SKM-1 treated with dmso at 0.1 percent for 144 hours (cell line): ENCODE measurements at regions not wholly inside any gene's neighbourhood (a gene's known extent, or its start where the extent isn't known, plus 50 kb on each side); places are given as distances from the start of the nearest gene placed in this dataset.
"Not testable (repeated sequence)": the region's sequence is repeated elsewhere in the genome, so short reads cannot be mapped to it uniquely, and the experiment has no call there.

Experiments used
- DNase-seq: peaks from one replicate; lab custom pipeline; 2025; ENCODE audit not compliant: unreplicated experiment; lab: John Stamatoyannopoulos, UW

GRCh38 chr13:33340631-33341030 lies 55.1 kb upstream of the STARD13 start:
- DNase-seq, result no peak

GRCh38 chr13:33341861-33342452 lies 56.4 kb upstream of the STARD13 start:
- DNase-seq, result no peak

DNA sequence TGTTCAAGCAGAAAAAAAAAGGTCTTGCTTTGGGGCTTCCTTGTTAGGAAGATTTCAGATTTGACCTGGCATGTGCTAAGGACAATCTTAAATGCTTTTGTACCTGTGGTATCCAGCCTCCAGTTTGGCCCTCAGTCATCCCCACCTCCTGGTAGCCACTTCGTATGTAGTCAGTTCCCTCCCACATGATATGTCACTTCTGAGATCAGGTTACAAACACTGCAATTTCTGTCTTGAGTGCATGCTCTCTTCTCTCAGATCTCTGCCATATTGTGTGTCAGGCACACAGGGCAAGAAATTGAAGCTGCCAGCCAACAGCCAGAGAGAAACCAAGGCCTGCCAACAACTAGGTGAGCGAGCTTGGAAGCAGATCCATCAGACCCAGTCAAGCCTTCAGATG lies 60.3 kb upstream of the STARD13 start:
- DNase-seq, result no peak

- no peak for DNase-seq
Measured at GRCh38 chr13:33347861-33348260, 62.3 kb upstream of the STARD13 start.

DNA sequence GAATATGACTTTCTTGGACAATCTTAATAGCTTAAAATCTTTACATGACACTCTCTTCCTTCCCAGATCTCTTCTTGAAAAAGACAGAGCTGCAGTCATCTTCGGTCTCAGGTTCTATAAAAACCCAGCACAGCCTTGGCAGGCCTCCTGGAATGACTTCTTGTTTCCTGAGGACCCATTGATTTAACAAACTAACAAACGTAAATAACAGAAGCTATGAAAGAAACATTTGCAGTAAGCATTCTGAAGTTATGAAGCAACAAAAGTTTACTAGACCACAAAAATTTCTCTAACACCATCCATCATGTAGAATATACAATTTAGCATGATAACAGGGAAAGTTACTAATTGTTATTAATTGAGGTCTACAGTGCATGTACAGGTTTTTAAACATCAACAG lies 62.8 kb upstream of the STARD13 start:
- no peak for DNase-seq

DNA sequence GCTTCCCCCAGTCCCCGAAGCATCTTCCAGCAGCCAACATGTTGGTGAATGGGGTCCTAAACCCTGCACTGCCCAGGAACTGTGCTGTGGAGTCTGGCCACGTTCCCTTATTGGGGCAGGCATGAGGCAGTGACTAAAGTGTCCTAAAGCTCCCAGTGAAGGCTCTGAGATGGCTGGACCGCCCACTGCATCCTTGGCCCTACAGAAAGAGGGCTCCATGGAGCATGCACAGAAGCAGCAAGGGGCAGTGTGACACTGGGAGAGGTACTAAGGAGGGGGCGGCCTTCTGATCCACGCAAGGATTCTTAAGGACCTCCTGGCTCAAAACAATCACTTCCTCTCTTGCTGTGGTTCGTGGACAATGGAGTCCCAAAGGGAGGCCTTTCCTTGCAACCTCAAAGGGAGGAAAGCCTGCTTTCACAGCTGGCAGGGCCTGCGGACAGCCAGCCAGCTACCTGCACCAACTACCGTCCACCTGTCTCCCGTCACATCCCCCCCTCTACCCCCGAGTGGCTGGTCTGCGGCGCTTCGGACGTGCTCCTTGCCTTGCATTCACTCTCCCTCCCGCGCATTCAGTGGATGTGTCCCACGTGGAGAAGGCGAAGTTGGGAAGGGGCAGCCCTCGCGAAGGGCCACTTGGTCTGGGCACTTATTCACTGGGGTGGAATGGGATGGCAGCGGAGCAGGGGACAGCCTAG lies 63.9 kb upstream of the STARD13 start:
- no peak for DNase-seq

DNA sequence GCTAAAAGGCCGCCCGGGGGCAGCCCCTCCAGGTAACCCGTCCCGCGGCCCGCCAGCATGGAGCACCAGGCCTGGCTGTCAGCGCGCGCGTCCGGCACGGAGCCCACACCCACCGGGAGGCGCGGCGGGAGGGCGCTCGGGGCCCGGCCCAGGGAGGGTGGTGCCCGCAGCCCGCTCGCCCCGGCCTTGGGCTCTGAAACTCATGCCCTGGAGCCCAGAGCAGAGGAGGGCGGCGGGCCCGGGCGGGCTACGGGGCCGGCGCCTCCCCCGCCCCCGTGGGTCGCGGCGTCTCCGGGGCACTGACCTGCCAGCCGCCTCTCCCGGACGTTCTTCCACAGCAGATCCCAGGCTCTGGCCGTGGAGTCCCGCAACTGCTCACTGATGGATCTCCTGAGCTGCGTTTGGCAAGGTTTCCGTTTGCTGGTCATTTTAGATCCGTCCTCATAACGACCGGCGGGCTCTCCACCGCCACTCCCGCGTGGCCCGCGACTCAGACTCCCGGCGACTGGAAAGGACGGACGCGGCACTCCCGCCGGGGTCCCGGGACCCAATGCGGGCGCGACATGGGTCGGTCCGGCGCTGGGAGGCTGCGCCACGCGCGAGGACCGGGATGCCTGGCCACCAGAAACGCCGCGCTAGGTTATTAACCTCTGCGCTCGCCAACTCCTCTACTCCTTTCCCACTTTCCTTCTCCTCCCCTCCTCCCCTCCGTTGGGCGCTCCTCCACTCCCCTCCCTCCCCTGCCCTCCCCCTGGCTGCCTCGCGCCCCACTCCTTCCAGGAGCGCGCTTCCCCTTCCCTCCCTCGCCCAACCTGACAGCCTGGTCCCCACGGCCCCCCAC lies 64.7 kb upstream of the STARD13 start:
- DNase-seq, result no peak

- DNase-seq, result peak; percentile 35
Measured at GRCh38 chr13:33351319-33351718, 65.8 kb upstream of the STARD13 start.

DNA sequence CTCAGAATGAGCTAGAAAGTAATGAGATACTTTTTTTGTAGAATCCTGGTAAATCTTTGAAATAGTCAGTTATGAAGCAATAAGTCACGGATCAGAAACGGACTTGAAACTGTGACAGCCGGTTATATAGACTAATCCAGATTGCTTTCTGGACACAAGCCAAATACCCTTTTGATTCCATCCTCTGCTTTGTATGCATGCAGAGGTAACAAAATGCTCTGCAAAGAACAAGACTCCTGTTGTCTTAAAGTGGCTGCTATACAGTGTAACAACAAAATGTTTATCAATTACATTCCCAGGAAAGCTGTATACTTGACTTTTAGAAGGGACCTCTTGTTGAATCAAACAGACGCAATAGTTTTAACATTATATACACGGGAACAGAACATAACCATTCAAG lies 66.5 kb upstream of the STARD13 start:
- no peak for DNase-seq

- no peak for DNase-seq
Measured at GRCh38 chr13:33352526-33352925, 67.0 kb upstream of the STARD13 start.

DNA sequence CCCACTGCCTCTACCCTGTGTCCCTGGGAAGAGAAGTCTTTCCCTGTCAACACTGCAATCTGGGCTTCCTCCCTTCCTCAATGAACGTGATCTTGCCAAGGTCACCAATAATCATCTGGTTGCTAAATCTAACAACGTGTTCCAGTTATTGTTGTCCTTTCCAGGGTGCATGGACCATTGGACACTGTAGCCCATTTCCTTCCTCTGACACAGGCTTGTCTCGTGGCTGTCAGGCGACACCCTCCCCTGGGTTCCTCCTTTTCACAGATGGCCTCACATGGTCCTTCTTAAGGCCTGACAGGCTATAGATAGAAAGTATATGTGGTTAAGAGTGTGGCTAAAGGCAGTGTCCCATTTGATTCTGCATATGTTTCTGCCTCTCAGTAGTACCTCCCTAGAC lies 67.7 kb upstream of the STARD13 start:
- DNase-seq, result peak; percentile 87

GRCh38 chr13:33353646-33354045 lies 68.1 kb upstream of the STARD13 start:
- DNase-seq, result no peak

- peak; percentile 75 for DNase-seq
Measured at GRCh38 chr13:33355201-33355895, 69.8 kb upstream of the STARD13 start.

- not testable (repeated sequence) for DNase-seq
Measured at GRCh38 chr13:33358076-33358475, 72.5 kb upstream of the STARD13 start.

DNA sequence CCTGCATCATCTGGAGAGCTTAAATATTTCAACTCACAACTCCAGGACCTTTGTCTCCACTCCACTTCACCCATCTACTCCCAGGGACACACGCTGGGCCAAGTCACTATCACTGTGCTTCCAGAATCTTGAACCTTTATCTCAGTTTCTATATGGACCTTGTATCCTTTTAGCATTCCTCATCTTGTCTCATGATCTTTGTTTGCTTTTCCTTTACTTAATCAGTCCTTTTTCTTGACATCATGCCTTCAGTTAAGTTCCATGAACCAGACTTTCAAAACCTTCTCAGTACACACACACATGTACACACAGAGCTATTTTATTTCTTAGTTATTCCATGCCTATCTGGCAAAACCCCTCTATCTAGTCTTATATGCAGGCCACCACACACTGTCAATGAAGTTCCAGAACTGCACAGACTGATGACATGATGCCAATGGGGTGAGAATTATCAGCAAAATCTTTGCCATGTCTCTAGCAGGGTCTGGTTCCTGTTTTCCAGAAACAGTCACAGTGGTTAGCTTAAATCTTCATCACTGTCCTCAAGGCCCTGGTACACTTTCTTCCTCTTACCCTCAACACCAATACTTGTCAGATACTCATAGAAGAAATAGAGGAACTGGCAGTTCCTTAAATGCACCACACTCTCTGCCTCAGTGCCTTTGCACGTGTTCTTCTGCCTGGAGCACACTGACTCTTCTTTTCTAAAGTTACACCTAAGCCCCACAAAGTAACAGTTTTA lies 77.6 kb upstream of the STARD13 start:
- DNase-seq, result peak; percentile 96

- DNase-seq, result no peak
Measured at GRCh38 chr13:33364192-33364591, 78.6 kb upstream of the STARD13 start.

DNA sequence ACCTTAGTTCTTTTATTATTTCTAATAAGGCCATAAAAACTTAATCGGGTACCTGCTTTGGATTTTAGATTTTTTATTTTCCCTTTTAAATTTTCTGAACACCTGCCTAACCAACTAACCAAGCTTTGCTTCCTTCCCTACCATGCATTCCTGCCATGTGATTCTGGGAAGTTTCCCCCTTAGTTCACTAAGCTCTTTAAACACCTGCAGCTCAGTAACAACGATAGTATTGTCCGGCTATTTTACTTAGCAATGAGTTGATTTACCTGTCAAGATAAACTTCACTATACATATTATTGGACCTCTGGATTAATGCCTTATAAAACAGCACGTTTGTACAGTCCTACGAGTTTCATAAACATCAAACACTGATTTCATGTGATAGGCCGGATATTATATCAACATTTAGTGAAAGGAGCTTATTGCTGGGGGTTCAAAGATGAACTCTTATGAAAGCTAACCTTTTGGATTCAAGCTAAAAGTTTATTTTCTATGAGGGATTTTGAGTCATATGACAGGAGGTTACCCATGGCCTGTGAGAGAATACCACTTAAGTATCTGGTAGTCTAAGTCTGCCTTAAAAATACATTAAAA lies 81.0 kb upstream of the STARD13 start:
- no peak for DNase-seq

- DNase-seq, result no peak
Measured at GRCh38 chr13:33367171-33367895, 81.8 kb upstream of the STARD13 start.

DNA sequence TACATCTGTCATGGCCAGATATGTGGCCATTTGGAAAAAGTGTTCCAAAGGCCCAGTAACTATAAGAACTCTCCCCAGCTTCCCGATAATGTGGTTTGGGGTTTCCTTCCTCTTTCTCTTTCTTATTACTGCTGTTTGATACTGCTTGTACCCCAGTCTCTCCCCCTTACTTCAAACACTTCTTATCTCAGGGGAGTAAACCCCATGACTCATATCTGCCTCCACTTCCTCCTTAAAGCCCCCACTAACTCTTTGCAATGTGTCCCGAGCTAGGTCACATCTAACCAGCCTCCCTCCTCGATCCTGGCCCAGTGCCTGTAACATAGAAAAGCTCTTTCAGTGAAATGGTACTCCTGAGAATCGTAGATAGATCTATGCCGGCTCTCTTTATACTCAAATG lies 82.4 kb upstream of the STARD13 start:
- DNase-seq, result peak; percentile 76

GRCh38 chr13:33369073-33369472 lies 83.5 kb upstream of the STARD13 start:
- DNase-seq, result no peak
